Heart left ventricle (tissue), 13 donors: ENCODE measurements at regions not wholly inside any gene's neighbourhood (a gene's known extent, or its start where the extent isn't known, plus 50 kb on each side); places are given as distances from the start of the nearest gene placed in this dataset.

ENCODE experiments used
- CTCF ChIP-seq, 12 donors: fragments of 200-600 bp; sonication (generic) in 4 of 12; IDR thresholded peaks; one replicate each; pipeline versions ENCODE4 v1.5.0 to v1.8.0; 2018 to 2022; ENCODE audit warnings: antibody characterized with exemption in 12 of 12, mild to moderate bottlenecking in 5 of 12
- POLR2A ChIP-seq, 2 donors: fragments of 450-650 bp; IDR thresholded peaks; one replicate each; pipeline ENCODE4 v1.6.1; 2017; ENCODE audit warnings: antibody characterized with exemption in 2 of 2, mild to moderate bottlenecking in 2 of 2, moderate library complexity in 2 of 2
- donor health status: ischemic (EF 13 %, LVEDD 7.1; RV severe dilation, severe dysfunction).
- donor health status: DM: no; HTN: yes; CAD: no.
- donor health status: DM: no; HTN: no; CAD: no.
- donor health status: ischemic (EF 25% LVEDD 6.9; RV normal size, moderate dysfunction).
- donor health status: ischemic (EF 25% LVEDD 5.7; RV mildly dilated, moderate dysfunction).
- donor health status: ischemic (EF 35%, LVEDD 5.7; RV mildly dilated, moderate dysfunction).
- donor health status: nonischemic (EF 11% LVEDD 7.7; RV severe dilation, severe dysfunction).
- donor health status: DM: yes; HTN: yes; CAD: no.
- donor health status: PGD.
- donor health status: ischemic (EF 29% LVEDD 5.4; RV normal size, mild dysfunction).
- donor health status: nonischemic (EF 23%, LVEDD 6.1; RV moderate dilation, normal function).

GRCh38 chr2:136422512-136422911 is 304.6 kb upstream of the CXCR4 start:
- no peak for TF ChIP-seq CTCF (IDR thresholded peaks at IDR 0.05)
- no peak for TF ChIP-seq POLR2A (IDR thresholded peaks at IDR 0.05)
